Heart left ventricle (tissue), 16 donors: ENCODE measurements at regions not wholly inside any gene's neighbourhood (a gene's known extent, or its start where the extent isn't known, plus 50 kb on each side); places are given as distances from the start of the nearest gene placed in this dataset.

Experiments
- ATAC-seq, 4 donors: fragments of 200-7000 bp; cut with Tn5 transposase; one replicate each; pipeline ENCODE4 v1.9.1; 2020 to 2022; ENCODE audit warnings: moderate library complexity in 4 of 4, mild to moderate bottlenecking in 3 of 4, moderate number of reproducible peaks in 1 of 4
- DNase-seq, 5 donors: peaks; one replicate each; pipeline ENCODE4 v3.0.0-alpha.2; 2020
- H3K27ac ChIP-seq, 12 donors: fragments of 200-600 bp; sonication (generic) in 4 of 12; one replicate each; pipeline versions ENCODE4 v1.5.0 to v1.8.0; 2016 to 2022; ENCODE audit warnings: mild to moderate bottlenecking in 2 of 12
- H3K27me3 ChIP-seq, 9 donors: fragments of 200-600 bp; sonication (generic) in 2 of 9; one replicate each; pipeline versions ENCODE4 v1.5.1 to v1.8.0; 2016 to 2022; ENCODE audit warnings: mild to moderate bottlenecking in 3 of 9
- H3K36me3 ChIP-seq, 9 donors: fragments of 200-600 bp; sonication (generic) in 2 of 9; one replicate each; pipeline versions ENCODE4 v1.5.0 to v1.8.0; 2018 to 2022; ENCODE audit warnings: mild to moderate bottlenecking in 2 of 9
- H3K4me1 ChIP-seq, 12 donors: fragments of 200-600 bp; sonication (generic) in 4 of 12; one replicate each; pipeline versions ENCODE4 v1.5.0 to v1.8.0; 2016 to 2022; ENCODE audit warnings: mild to moderate bottlenecking in 3 of 12
- H3K4me3 ChIP-seq, 12 donors: fragments of 200-600 bp; sonication (generic) in 4 of 12; one replicate each; pipeline versions ENCODE4 v1.5.0 to v1.8.0; 2017 to 2022; ENCODE audit warnings: mild to moderate bottlenecking in 9 of 12, moderate library complexity in 4 of 12
- H3K9me3 ChIP-seq, 12 donors: fragments of 200-600 bp; sonication (generic) in 4 of 12; one replicate each; pipeline versions ENCODE4 v1.5.0 to v1.8.0; 2016 to 2022; ENCODE audit warnings: mild to moderate bottlenecking in 1 of 12
- CTCF ChIP-seq, 12 donors: fragments of 200-600 bp; sonication (generic) in 4 of 12; IDR thresholded peaks; one replicate each; pipeline versions ENCODE4 v1.5.0 to v1.8.0; 2018 to 2022; ENCODE audit warnings: antibody characterized with exemption in 12 of 12, mild to moderate bottlenecking in 5 of 12
- POLR2A ChIP-seq, 2 donors: fragments of 450-650 bp; IDR thresholded peaks; one replicate each; pipeline ENCODE4 v1.6.1; 2017; ENCODE audit warnings: antibody characterized with exemption in 2 of 2, mild to moderate bottlenecking in 2 of 2, moderate library complexity in 2 of 2
- WGBS, 4 donors: extraction: QIAGEN DNeasy Blood & Tissue Kit in 2 of 4; methylation state at CpG; one replicate each; pipeline versions ENCODE4 v1.1.5 to v1.1.7; 2013 to 2018; 5-methylcytosine and 5-hydroxymethylcytosine counted together
- intact Hi-C, 10 donors: fragments of 100-400 bp; cut with DNase I; formaldehyde crosslinking; loops; one replicate each; pipeline versions ENCODE4 v1.11.1 to v1.14.2; 2022
- donor health status: ischemic (EF 13 %, LVEDD 7.1; RV severe dilation, severe dysfunction).
- donor health status: healthy with polysubstance abuse.
- donor health status: DM: no; HTN: yes; CAD: no.
- donor health status: DM: no; HTN: no; CAD: no.
- donor health status: ischemic (EF 25% LVEDD 6.9; RV normal size, moderate dysfunction).
- donor health status: ischemic (EF 25% LVEDD 5.7; RV mildly dilated, moderate dysfunction).
- donor health status: healthy.
- donor health status: DM: yes; HTN: yes; CAD: no.
- donor health status: ischemic (EF 35%, LVEDD 5.7; RV mildly dilated, moderate dysfunction).
- donor health status: nonischemic (EF 11% LVEDD 7.7; RV severe dilation, severe dysfunction).
- donor health status: DM: yes; HTN: yes; CAD: no.
- donor health status: PGD.
- donor health status: ischemic (EF 29% LVEDD 5.4; RV normal size, mild dysfunction).
- donor health status: nonischemic (EF 23%, LVEDD 6.1; RV moderate dilation, normal function).

GRCh38 chr3:106290304-106290997, 421.6 kb upstream of the CBLB start:
- H3K9me3 ChIP-seq, result no peaks in the 10 kb centered on the region
- intact Hi-C loops, result no loop called here
- TF ChIP-seq CTCF (IDR thresholded peaks at IDR 0.05) (no peak), POLR2A (IDR thresholded peaks at IDR 0.05) (no peak)
- H3K27me3 ChIP-seq, result no peaks in the 10 kb centered on the region
- no peaks in the 10 kb centered on the region for H3K36me3 ChIP-seq
- WGBS, 4 donors, result 84 to 96% (median 89%) methylated on average over 1 of the region's 1 CpG
- no peak for ATAC-seq
- DNase-seq, result no peak
- H3K4me1 ChIP-seq, result no peaks in the 10 kb centered on the region
- no peak overlapping the region for H3K4me3 ChIP-seq
- no peak overlapping the region for H3K27ac ChIP-seq

- 78 to 80% (median 78%) methylated on average over 3 of the region's 3 CpGs for WGBS, 4 donors
- ATAC-seq (no peak), DNase-seq (no peak)
- Histone ChIP-seq H3K36me3 (no peaks in the 10 kb centered on the region), H3K9me3 (no peaks in the 10 kb centered on the region), H3K27ac (no peak overlapping the region), H3K27me3 (no peaks in the 10 kb centered on the region), H3K4me3 (no peak overlapping the region), H3K4me1 (no peaks in the 10 kb centered on the region)
- no peak for TF ChIP-seq CTCF (IDR thresholded peaks at IDR 0.05)
- no peak for TF ChIP-seq POLR2A (IDR thresholded peaks at IDR 0.05)
- intact Hi-C loops, result no loop called here
These were observed 424.3 kb upstream of the CBLB start for GRCh38 chr3:106293161-106293560.

- TF ChIP-seq POLR2A (IDR thresholded peaks at IDR 0.05) (no peak), CTCF (IDR thresholded peaks at IDR 0.05) (no peak)
- H3K4me3 ChIP-seq, result no peak overlapping the region
- ATAC-seq (no peak), DNase-seq (no peak)
- no peaks in the 10 kb centered on the region for H3K9me3 ChIP-seq
- H3K4me1 ChIP-seq, result peaks cover 0 to 1% (median 0%) of the 10 kb centered on the region in 12 donors
- H3K27ac ChIP-seq, result no peak overlapping the region
- H3K36me3 ChIP-seq, result no peaks in the 10 kb centered on the region
- H3K27me3 ChIP-seq, result no peaks in the 10 kb centered on the region
- intact Hi-C loops, result no loop called here
These were observed 425.3 kb upstream of the CBLB start for GRCh38 chr3:106294121-106294520.

GRCh38 chr3:106296062-106296461, 427.2 kb upstream of the CBLB start:
- intact Hi-C loops, result no loop called here
- Histone ChIP-seq H3K27me3 (no peaks in the 10 kb centered on the region), H3K4me3 (no peak overlapping the region), H3K27ac (no peak overlapping the region), H3K4me1 (peaks cover 0 to 8% (median 0%) of the 10 kb centered on the region in 12 donors), H3K36me3 (no peaks in the 10 kb centered on the region), H3K9me3 (no peaks in the 10 kb centered on the region)
- DNase-seq (no peak), ATAC-seq (no peak)
- whole genome bisulfite sequencing, 4 donors, result 74 to 93% (median 91%) methylated on average over 5 of the region's 5 CpGs
- TF ChIP-seq CTCF (IDR thresholded peaks at IDR 0.05), result no peak
- TF ChIP-seq POLR2A (IDR thresholded peaks at IDR 0.05), result no peak
